Naive thymus-derived CD8-positive, alpha-beta T cell (primary cell): ENCODE measurements at regions not wholly inside any gene's neighbourhood (a gene's known extent, or its start where the extent isn't known, plus 50 kb on each side); places are given as distances from the start of the nearest gene placed in this dataset.

ENCODE experiments used
- ATAC-seq, 2 donors: fragments of 150-1000 bp; cut with Tn5 transposase in 1 of 2; sonication (Bioruptor Pico), chemical (Tn5 transposase) in 1 of 2; 1 replicate in 1 of 2; 2 replicates in 1 of 2; pipeline ENCODE4 v1.10.0; 2021; ENCODE audit warnings: mild to moderate bottlenecking in 2 of 2, moderate library complexity in 2 of 2
- POLR2A ChIA-PET: fragments of 350-600 bp; sonication (Branson Sonifier 250); formaldehyde crosslinking; loops from one replicate; lab custom pipeline; 2021; ENCODE audit warnings: antibody characterized with exemption; lab: Charles Lee
- DNase-seq, 10 donors: peaks; one replicate each; pipeline versions ENCODE4 v3.0.0 to v3.0.0-alpha.2; 2020 to 2022
- H3K27ac Mint-ChIP-seq, 10 donors: one replicate each; pipeline ENCODE4 v1.8.0; 2020 to 2022; ENCODE audit warnings: mild to moderate bottlenecking in 10 of 10, mixed read lengths in 10 of 10, moderate library complexity in 4 of 10, inconsistent platforms in 1 of 10
- H3K27me3 Mint-ChIP-seq, 5 donors: one replicate each; pipeline ENCODE4 v1.8.0; 2021 to 2022; ENCODE audit warnings: mixed read lengths in 5 of 5
- H3K36me3 Mint-ChIP-seq, 3 donors: one replicate each; pipeline ENCODE4 v1.8.0; 2020 to 2022; ENCODE audit warnings: mixed read lengths in 3 of 3, mild to moderate bottlenecking in 2 of 3, inconsistent platforms in 1 of 3
- H3K4me1 Mint-ChIP-seq, 4 donors: one replicate each; pipeline ENCODE4 v1.8.0; 2021 to 2022; ENCODE audit warnings: mixed read lengths in 4 of 4
- H3K4me3 Mint-ChIP-seq, 10 donors: one replicate each; pipeline ENCODE4 v1.8.0; 2020 to 2022; ENCODE audit warnings: mild to moderate bottlenecking in 10 of 10, mixed read lengths in 10 of 10, moderate library complexity in 6 of 10, inconsistent platforms in 1 of 10
- H3K9me3 Mint-ChIP-seq, 9 donors: one replicate each; pipeline ENCODE4 v1.8.0; 2020 to 2022; ENCODE audit warnings: mixed read lengths in 9 of 9, mild to moderate bottlenecking in 3 of 9, inconsistent platforms in 1 of 9, moderate library complexity in 1 of 9

- H3K4me3 Mint-ChIP-seq: no peak overlapping the region
- ATAC-seq (no peak), DNase-seq (no peak)
- H3K9me3 Mint-ChIP-seq: no peaks in the 10 kb centered on the region
- H3K36me3 Mint-ChIP-seq: no peaks in the 10 kb centered on the region
- H3K27me3 Mint-ChIP-seq: peaks cover 10 to 39% (median 16%) of the 10 kb centered on the region in 5 donors
- POLR2A ChIA-PET: no interaction called here
- H3K4me1 Mint-ChIP-seq: peaks cover 0 to 2% (median 0%) of the 10 kb centered on the region in 4 donors
- no peak overlapping the region for H3K27ac Mint-ChIP-seq
Observed at GRCh38 chr5:2184026-2184366, 301.3 kb upstream of the IRX4 start.

- peaks cover 0 to 2% (median 0%) of the 10 kb centered on the region in 4 donors for H3K4me1 Mint-ChIP-seq
- no peak overlapping the region for H3K27ac Mint-ChIP-seq
- no peak for ATAC-seq
- peaks cover 8 to 39% (median 16%) of the 10 kb centered on the region in 5 donors for H3K27me3 Mint-ChIP-seq
- H3K9me3 Mint-ChIP-seq: no peaks in the 10 kb centered on the region
- H3K4me3 Mint-ChIP-seq: no peak overlapping the region
- POLR2A ChIA-PET: no interaction called here
- no peak for DNase-seq
- no peaks in the 10 kb centered on the region for H3K36me3 Mint-ChIP-seq
Observed at GRCh38 chr5:2183154-2184025, 300.7 kb upstream of the IRX4 start.

- DNase-seq (no peak), ATAC-seq (no peak)
- POLR2A ChIA-PET: no interaction called here
- Mint-ChIP-seq H3K4me1 (peaks cover 0 to 2% (median 0%) of the 10 kb centered on the region in 4 donors), H3K4me3 (no peak overlapping the region), H3K27me3 (peaks cover 5 to 39% (median 15%) of the 10 kb centered on the region in 5 donors), H3K36me3 (no peaks in the 10 kb centered on the region), H3K27ac (no peak overlapping the region), H3K9me3 (no peaks in the 10 kb centered on the region)
Observed at GRCh38 chr5:2182020-2182419, 299.3 kb upstream of the IRX4 start.

- H3K36me3 Mint-ChIP-seq: no peaks in the 10 kb centered on the region
- POLR2A ChIA-PET: no interaction called here
- no peak overlapping the region for H3K27ac Mint-ChIP-seq
- H3K4me1 Mint-ChIP-seq: peaks cover 0 to 2% (median 0%) of the 10 kb centered on the region in 4 donors
- H3K9me3 Mint-ChIP-seq: no peaks in the 10 kb centered on the region
- no peak for ATAC-seq
- no peak for DNase-seq
- peaks cover 5 to 39% (median 15%) of the 10 kb centered on the region in 5 donors for H3K27me3 Mint-ChIP-seq
- no peak overlapping the region for H3K4me3 Mint-ChIP-seq
Observed at GRCh38 chr5:2181557-2181956, 298.8 kb upstream of the IRX4 start.

GRCh38 chr5:2181149-2181548 lies 298.4 kb upstream of the IRX4 start:
- POLR2A ChIA-PET: no interaction called here

GRCh38 chr5:2180456-2180855 lies 297.7 kb upstream of the IRX4 start:
- DNase-seq: no peak
- Mint-ChIP-seq H3K4me1 (peaks cover 0 to 2% (median 0%) of the 10 kb centered on the region in 4 donors), H3K4me3 (no peak overlapping the region), H3K27ac (no peak overlapping the region), H3K9me3 (no peaks in the 10 kb centered on the region), H3K27me3 (peaks cover 5 to 39% (median 15%) of the 10 kb centered on the region in 5 donors), H3K36me3 (no peaks in the 10 kb centered on the region)
- POLR2A ChIA-PET: no interaction called here
- ATAC-seq: no peak

More at GRCh38 chr5:2181149-2181548, 298.4 kb upstream of the IRX4 start:
- H3K4me1 Mint-ChIP-seq: peaks cover 0 to 2% (median 0%) of the 10 kb centered on the region in 4 donors
- no peaks in the 10 kb centered on the region for H3K9me3 Mint-ChIP-seq
- no peak for DNase-seq
- H3K4me3 Mint-ChIP-seq: no peak overlapping the region
- no peak overlapping the region for H3K27ac Mint-ChIP-seq
- H3K27me3 Mint-ChIP-seq: peaks cover 5 to 39% (median 15%) of the 10 kb centered on the region in 5 donors
- no peaks in the 10 kb centered on the region for H3K36me3 Mint-ChIP-seq
- ATAC-seq: no peak

GRCh38 chr5:2179861-2180260 lies 297.1 kb upstream of the IRX4 start:
- no peak overlapping the region for H3K4me3 Mint-ChIP-seq
- H3K4me1 Mint-ChIP-seq: peaks cover 0 to 2% (median 0%) of the 10 kb centered on the region in 4 donors
- no peaks in the 10 kb centered on the region for H3K36me3 Mint-ChIP-seq
- H3K27ac Mint-ChIP-seq: no peak overlapping the region
- POLR2A ChIA-PET: no interaction called here
- no peaks in the 10 kb centered on the region for H3K9me3 Mint-ChIP-seq
- DNase-seq (no peak), ATAC-seq (no peak)
- H3K27me3 Mint-ChIP-seq: peaks cover 5 to 39% (median 15%) of the 10 kb centered on the region in 5 donors

- Mint-ChIP-seq H3K9me3 (no peaks in the 10 kb centered on the region), H3K36me3 (no peaks in the 10 kb centered on the region), H3K27me3 (peaks cover 0 to 28% (median 7%) of the 10 kb centered on the region in 5 donors), H3K4me1 (peaks cover 0 to 1% (median 0%) of the 10 kb centered on the region in 4 donors), H3K4me3 (no peak overlapping the region), H3K27ac (no peak overlapping the region)
- DNase-seq: no peak
- no peak for ATAC-seq
- POLR2A ChIA-PET: no interaction called here
Observed at GRCh38 chr5:2178528-2178927, 295.8 kb upstream of the IRX4 start.

GRCh38 chr5:2178071-2178477 lies 295.3 kb upstream of the IRX4 start:
- Mint-ChIP-seq H3K9me3 (no peaks in the 10 kb centered on the region), H3K4me1 (no peaks in the 10 kb centered on the region), H3K27me3 (peaks cover 0 to 28% (median 4%) of the 10 kb centered on the region in 5 donors), H3K27ac (no peak overlapping the region), H3K36me3 (no peaks in the 10 kb centered on the region), H3K4me3 (no peak overlapping the region)
- ATAC-seq (no peak), DNase-seq (no peak)
- POLR2A ChIA-PET: no interaction called here

GRCh38 chr5:2177244-2177643 lies 294.5 kb upstream of the IRX4 start:
- Mint-ChIP-seq H3K36me3 (no peaks in the 10 kb centered on the region), H3K27ac (no peak overlapping the region), H3K4me3 (no peak overlapping the region), H3K9me3 (no peaks in the 10 kb centered on the region), H3K27me3 (peaks cover 0 to 28% (median 1%) of the 10 kb centered on the region in 5 donors), H3K4me1 (no peaks in the 10 kb centered on the region)
- DNase-seq (no peak), ATAC-seq (no peak)
- POLR2A ChIA-PET: no interaction called here

GRCh38 chr5:2176581-2176980 lies 293.9 kb upstream of the IRX4 start:
- Mint-ChIP-seq H3K4me1 (no peaks in the 10 kb centered on the region), H3K27me3 (peaks cover 0 to 23% (median 0%) of the 10 kb centered on the region in 5 donors), H3K27ac (no peak overlapping the region), H3K4me3 (no peak overlapping the region), H3K36me3 (no peaks in the 10 kb centered on the region), H3K9me3 (no peaks in the 10 kb centered on the region)
- DNase-seq (no peak), ATAC-seq (no peak)
- POLR2A ChIA-PET: no interaction called here

- Mint-ChIP-seq H3K4me1 (no peaks in the 10 kb centered on the region), H3K4me3 (no peak overlapping the region), H3K9me3 (no peaks in the 10 kb centered on the region), H3K27ac (no peak overlapping the region), H3K36me3 (no peaks in the 10 kb centered on the region), H3K27me3 (peaks cover 0 to 22% (median 0%) of the 10 kb centered on the region in 5 donors)
- ATAC-seq (no peak), DNase-seq (no peak)
- POLR2A ChIA-PET: no interaction called here
Observed at GRCh38 chr5:2175842-2176404, 293.2 kb upstream of the IRX4 start.

- POLR2A ChIA-PET: no interaction called here
- no peaks in the 10 kb centered on the region for H3K9me3 Mint-ChIP-seq
Observed at GRCh38 chr5:2175041-2175440, 292.3 kb upstream of the IRX4 start.

More at GRCh38 chr5:2175041-2175440, 292.3 kb upstream of the IRX4 start:
- Mint-ChIP-seq H3K27me3 (peaks cover 0 to 27% (median 0%) of the 10 kb centered on the region in 5 donors), H3K4me1 (no peaks in the 10 kb centered on the region), H3K4me3 (no peak overlapping the region), H3K36me3 (no peaks in the 10 kb centered on the region), H3K27ac (no peak overlapping the region)
- no peak for ATAC-seq
- DNase-seq: no peak
